Brain microvascular endothelial cell (primary cell): ENCODE measurements at regions not wholly inside any gene's neighbourhood (a gene's known extent, or its start where the extent isn't known, plus 50 kb on each side); places are given as distances from the start of the nearest gene placed in this dataset.
"Not testable (repeated sequence)": the region's sequence is repeated elsewhere in the genome, so short reads cannot be mapped to it uniquely, and the experiment has no call there.

Source experiments
- DNase-seq: peaks from one replicate; pipeline ENCODE4 v3.0.0-alpha.2; 2020
- H3K27ac ChIP-seq: fragments of 250-450 bp; sonication (Bioruptor Pico); 2 replicates; pipeline ENCODE4 v1.5.1; 2020; ENCODE audit warnings: mild to moderate bottlenecking, moderate library complexity
- H3K27me3 ChIP-seq: fragments of 250-450 bp; sonication (Bioruptor Pico); replicated peaks from 2 replicates; pipeline ENCODE4 v1.5.1; 2020; ENCODE audit warnings: mild to moderate bottlenecking
- H3K36me3 ChIP-seq: fragments of 250-450 bp; sonication (Bioruptor Pico); replicated peaks from 2 replicates; pipeline ENCODE4 v1.5.1; 2020; ENCODE audit warnings: mild to moderate bottlenecking
- H3K4me3 ChIP-seq: 2 replicates; pipeline ENCODE4 v1.5.1; 2011; ENCODE audit warnings: low read depth, mild to moderate bottlenecking, control low read depth, low read length, moderate library complexity
- in situ Hi-C: cut with HindIII; loops from 2 replicates; pipeline ENCODE4 v1.10.0; 2017; ENCODE audit warnings: low sequenced_read_pairs, low pct_ligation_motif_present
- TF ChIP-seq, protein P1 (sequence below): IDR thresholded peaks from 2 replicates; pipeline ENCODE4 v1.5.1; 2011; ENCODE audit warnings: low read depth, mild to moderate bottlenecking, moderate library complexity, low read length, control low read depth, inconsistent platforms; ENCODE audit errors: missing control alignments

- TF ChIP-seq, protein P1, sequence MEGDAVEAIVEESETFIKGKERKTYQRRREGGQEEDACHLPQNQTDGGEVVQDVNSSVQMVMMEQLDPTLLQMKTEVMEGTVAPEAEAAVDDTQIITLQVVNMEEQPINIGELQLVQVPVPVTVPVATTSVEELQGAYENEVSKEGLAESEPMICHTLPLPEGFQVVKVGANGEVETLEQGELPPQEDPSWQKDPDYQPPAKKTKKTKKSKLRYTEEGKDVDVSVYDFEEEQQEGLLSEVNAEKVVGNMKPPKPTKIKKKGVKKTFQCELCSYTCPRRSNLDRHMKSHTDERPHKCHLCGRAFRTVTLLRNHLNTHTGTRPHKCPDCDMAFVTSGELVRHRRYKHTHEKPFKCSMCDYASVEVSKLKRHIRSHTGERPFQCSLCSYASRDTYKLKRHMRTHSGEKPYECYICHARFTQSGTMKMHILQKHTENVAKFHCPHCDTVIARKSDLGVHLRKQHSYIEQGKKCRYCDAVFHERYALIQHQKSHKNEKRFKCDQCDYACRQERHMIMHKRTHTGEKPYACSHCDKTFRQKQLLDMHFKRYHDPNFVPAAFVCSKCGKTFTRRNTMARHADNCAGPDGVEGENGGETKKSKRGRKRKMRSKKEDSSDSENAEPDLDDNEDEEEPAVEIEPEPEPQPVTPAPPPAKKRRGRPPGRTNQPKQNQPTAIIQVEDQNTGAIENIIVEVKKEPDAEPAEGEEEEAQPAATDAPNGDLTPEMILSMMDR = peak; percentile 33
- H3K27me3 ChIP-seq, H3K36me3 ChIP-seq, DNase-seq, H3K27ac ChIP-seq, in situ Hi-C loops, H3K4me3 ChIP-seq: not testable (repeated sequence)
These were observed 539.0 kb upstream of the ZP4 start for GRCh38 chr1:238429703-238430102.

DNA sequence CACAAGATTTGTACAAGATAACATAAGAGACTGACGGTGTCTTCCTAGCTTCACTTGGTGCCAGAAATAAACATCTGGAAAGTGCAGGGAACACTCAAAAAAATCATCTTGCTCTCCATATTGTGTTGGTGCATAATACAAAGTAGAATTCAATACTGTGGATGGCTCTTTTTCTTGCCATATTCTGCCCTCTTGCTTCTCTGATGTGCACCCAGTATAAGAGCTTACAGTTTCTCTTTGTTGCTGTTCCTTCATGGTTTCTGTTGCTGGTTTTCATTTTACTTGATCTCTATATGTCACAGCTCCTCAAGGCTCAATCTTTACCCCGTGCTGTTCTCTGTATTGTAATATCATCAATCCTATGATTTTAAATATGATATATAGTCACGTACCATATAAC lies 528.5 kb upstream of the ZP4 start:
- DNase-seq = no peak
- no peak overlapping the region for H3K27ac ChIP-seq
- TF ChIP-seq, protein P1 = no peak
- no peaks in the 10 kb centered on the region for H3K27me3 ChIP-seq
- H3K36me3 ChIP-seq = no peaks in the 10 kb centered on the region
- H3K4me3 ChIP-seq = no peak overlapping the region
- in situ Hi-C loops = no loop called here

- H3K27me3 ChIP-seq = no peaks in the 10 kb centered on the region
- in situ Hi-C loops = no loop called here
- TF ChIP-seq, protein P1 = no peak
- no peaks in the 10 kb centered on the region for H3K36me3 ChIP-seq
- peak overlapping the region; percentile 93 for H3K27ac ChIP-seq
- H3K4me3 ChIP-seq = no peak overlapping the region
- DNase-seq = peak; percentile 74
These were observed 519.2 kb upstream of the ZP4 start for GRCh38 chr1:238409932-238410331.

GRCh38 chr1:238409191-238409850 lies 518.6 kb upstream of the ZP4 start:
- no peak overlapping the region for H3K4me3 ChIP-seq
- no peaks in the 10 kb centered on the region for H3K27me3 ChIP-seq
- TF ChIP-seq, protein P1 = no peak
- peak overlapping the region; percentile 93 for H3K27ac ChIP-seq
- peak; percentile 97 for DNase-seq
- in situ Hi-C loops = no loop called here
- H3K36me3 ChIP-seq = no peaks in the 10 kb centered on the region

DNA sequence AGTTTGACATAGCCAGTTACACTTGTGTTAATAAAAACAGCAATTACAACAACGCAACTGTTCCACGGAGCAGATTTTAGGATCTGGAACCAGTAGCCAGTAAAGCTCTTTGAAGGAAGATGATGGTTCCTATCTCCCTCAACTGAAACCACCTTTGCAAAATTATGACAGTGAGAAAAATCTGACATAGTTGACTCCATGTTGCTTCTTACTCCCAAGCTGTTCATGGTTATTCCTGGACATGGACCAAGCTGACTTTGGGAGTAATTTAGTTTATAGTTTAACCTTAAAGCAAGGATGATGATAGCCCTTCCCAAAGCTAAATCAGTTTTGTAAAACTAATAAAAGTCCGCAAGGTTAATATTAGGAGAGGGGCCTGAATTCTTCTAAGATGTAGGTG lies 518.0 kb upstream of the ZP4 start:
- TF ChIP-seq, protein P1 = no peak
- DNase-seq = no peak
- Histone ChIP-seq H3K27ac (peak overlapping the region; percentile 93), H3K27me3 (no peaks in the 10 kb centered on the region), H3K36me3 (no peaks in the 10 kb centered on the region), H3K4me3 (no peak overlapping the region)
- in situ Hi-C loops = no loop called here
